Ectodermal cell (in vitro differentiated cells): ENCODE measurements at regions not wholly inside any gene's neighbourhood (a gene's known extent, or its start where the extent isn't known, plus 50 kb on each side); places are given as distances from the start of the nearest gene placed in this dataset.

Experiments
- H3K27ac ChIP-seq: 2 replicates; pipeline ENCODE4 v1.7.0; 2013; ENCODE audit warnings: mild to moderate bottlenecking, low read depth, low read length; ENCODE audit not compliant: insufficient read depth, poor library complexity, severe bottlenecking
- H3K27me3 ChIP-seq: 2 replicates; pipeline ENCODE4 v1.7.0; 2013; ENCODE audit warnings: mild to moderate bottlenecking, low read length; ENCODE audit not compliant: insufficient read depth, control insufficient read depth, poor library complexity, severe bottlenecking
- H3K36me3 ChIP-seq: one replicate; pipeline ENCODE4 v1.7.0; 2013; ENCODE audit warnings: low read length; ENCODE audit not compliant: control insufficient read depth, insufficient read depth
- H3K4me1 ChIP-seq: one replicate; pipeline ENCODE4 v1.7.0; 2013; ENCODE audit warnings: low read length; ENCODE audit not compliant: control insufficient read depth, insufficient read depth
- H3K4me3 ChIP-seq: 2 replicates; pipeline ENCODE4 v1.7.0; 2013; ENCODE audit warnings: low read depth, low read length, control low read depth; ENCODE audit not compliant: insufficient read depth
- H3K9me3 ChIP-seq: 2 replicates; pipeline ENCODE4 v1.7.0; 2013; ENCODE audit warnings: mild to moderate bottlenecking, low read length, moderate library complexity; ENCODE audit not compliant: control insufficient read depth
- WGBS, 2 experiments: methylation state at CpG; one replicate each; pipeline ENCODE4 v1.1.7; 2013; ENCODE audit warnings: missing lambda C conversion rate in 2 of 2; 5-methylcytosine and 5-hydroxymethylcytosine counted together

- 54 to 64% methylated on average over 1 of the region's 1 CpG for WGBS, 2 experiments
- H3K4me3 ChIP-seq: no peak overlapping the region
- no peaks in the 10 kb centered on the region for H3K4me1 ChIP-seq
- no peaks in the 10 kb centered on the region for H3K9me3 ChIP-seq
- H3K27me3 ChIP-seq: no peaks in the 10 kb centered on the region
- H3K27ac ChIP-seq: no peak overlapping the region
- H3K36me3 ChIP-seq: no peaks in the 10 kb centered on the region
Measured at GRCh38 chr14:101417434-101417833, 143.9 kb upstream of the DIO3 start.

GRCh38 chr14:101418601-101419000 is 142.7 kb upstream of the DIO3 start:
- WGBS, 2 experiments: 71 to 78% methylated on average over 1 of the region's 1 CpG
- H3K4me3 ChIP-seq: no peak overlapping the region
- H3K27me3 ChIP-seq: no peaks in the 10 kb centered on the region

GRCh38 chr14:101426466-101426865 is 134.8 kb upstream of the DIO3 start:
- Histone ChIP-seq H3K9me3 (no peaks in the 10 kb centered on the region), H3K4me1 (no peaks in the 10 kb centered on the region), H3K27ac (no peak overlapping the region), H3K36me3 (no peaks in the 10 kb centered on the region), H3K4me3 (no peak overlapping the region), H3K27me3 (no peaks in the 10 kb centered on the region)
- WGBS, 2 experiments: 92 to 100% methylated on average over 1 to 3 of the region's 3 CpGs

More at GRCh38 chr14:101418601-101419000, 142.7 kb upstream of the DIO3 start:
- no peaks in the 10 kb centered on the region for H3K4me1 ChIP-seq
- no peaks in the 10 kb centered on the region for H3K9me3 ChIP-seq
- H3K36me3 ChIP-seq: no peaks in the 10 kb centered on the region
- H3K27ac ChIP-seq: no peak overlapping the region

- no peak overlapping the region for H3K27ac ChIP-seq
- no peaks in the 10 kb centered on the region for H3K27me3 ChIP-seq
- no peaks in the 10 kb centered on the region for H3K9me3 ChIP-seq
- WGBS, 2 experiments: 96 to 100% methylated on average over 1 of the region's 1 CpG
- no peaks in the 10 kb centered on the region for H3K36me3 ChIP-seq
- H3K4me3 ChIP-seq: no peak overlapping the region
- H3K4me1 ChIP-seq: no peaks in the 10 kb centered on the region
Measured at GRCh38 chr14:101428409-101428808, 132.9 kb upstream of the DIO3 start.

- no peak overlapping the region for H3K27ac ChIP-seq
- no peaks in the 10 kb centered on the region for H3K36me3 ChIP-seq
- no peak overlapping the region for H3K4me3 ChIP-seq
- no peaks in the 10 kb centered on the region for H3K9me3 ChIP-seq
- no peaks in the 10 kb centered on the region for H3K27me3 ChIP-seq
- no peaks in the 10 kb centered on the region for H3K4me1 ChIP-seq
- WGBS, 2 experiments: 93 to 94% methylated on average over 8 of the region's 8 CpGs
Measured at GRCh38 chr14:101435546-101435945, 125.7 kb upstream of the DIO3 start.

GRCh38 chr14:101439023-101439422 is 122.3 kb upstream of the DIO3 start:
- no peaks in the 10 kb centered on the region for H3K36me3 ChIP-seq
- H3K4me3 ChIP-seq: no peak overlapping the region
- WGBS, 2 experiments: 87 to 97% methylated on average over 3 of the region's 3 CpGs
- H3K4me1 ChIP-seq: no peaks in the 10 kb centered on the region
- no peaks in the 10 kb centered on the region for H3K27me3 ChIP-seq
- no peaks in the 10 kb centered on the region for H3K9me3 ChIP-seq
- H3K27ac ChIP-seq: no peak overlapping the region

GRCh38 chr14:101440496-101440895 is 120.8 kb upstream of the DIO3 start:
- no peaks in the 10 kb centered on the region for H3K4me1 ChIP-seq
- no peaks in the 10 kb centered on the region for H3K27me3 ChIP-seq
- no peaks in the 10 kb centered on the region for H3K36me3 ChIP-seq
- WGBS, 2 experiments: 94 to 96% methylated on average over 6 of the region's 6 CpGs
- H3K4me3 ChIP-seq: no peak overlapping the region
- no peak overlapping the region for H3K27ac ChIP-seq
- no peaks in the 10 kb centered on the region for H3K9me3 ChIP-seq

- WGBS, 2 experiments: 93 to 95% methylated on average over 16 of the region's 16 CpGs
- no peak overlapping the region for H3K4me3 ChIP-seq
- no peaks in the 10 kb centered on the region for H3K9me3 ChIP-seq
- no peak overlapping the region for H3K27ac ChIP-seq
- no peaks in the 10 kb centered on the region for H3K27me3 ChIP-seq
- H3K4me1 ChIP-seq: no peaks in the 10 kb centered on the region
- no peaks in the 10 kb centered on the region for H3K36me3 ChIP-seq
Measured at GRCh38 chr14:101441710-101442109, 119.6 kb upstream of the DIO3 start.

GRCh38 chr14:101442451-101442850 is 118.8 kb upstream of the DIO3 start:
- Histone ChIP-seq H3K4me3 (no peak overlapping the region), H3K9me3 (no peaks in the 10 kb centered on the region), H3K27me3 (no peaks in the 10 kb centered on the region), H3K36me3 (no peaks in the 10 kb centered on the region), H3K4me1 (no peaks in the 10 kb centered on the region), H3K27ac (no peak overlapping the region)
- 96% methylated on average over 21 of the region's 21 CpGs for WGBS, 2 experiments

- no peaks in the 10 kb centered on the region for H3K9me3 ChIP-seq
- H3K27me3 ChIP-seq: no peaks in the 10 kb centered on the region
- no peaks in the 10 kb centered on the region for H3K4me1 ChIP-seq
- no peak overlapping the region for H3K4me3 ChIP-seq
- H3K36me3 ChIP-seq: no peaks in the 10 kb centered on the region
- WGBS, 2 experiments: 94 to 95% methylated on average over 7 of the region's 7 CpGs
- H3K27ac ChIP-seq: no peak overlapping the region
Measured at GRCh38 chr14:101444116-101444515, 117.2 kb upstream of the DIO3 start.

GRCh38 chr14:101445278-101445677 is 116.0 kb upstream of the DIO3 start:
- no peaks in the 10 kb centered on the region for H3K27me3 ChIP-seq
- no peak overlapping the region for H3K27ac ChIP-seq
- H3K9me3 ChIP-seq: no peaks in the 10 kb centered on the region
- no peaks in the 10 kb centered on the region for H3K36me3 ChIP-seq
- WGBS, 2 experiments: 96 to 97% methylated on average over 4 of the region's 4 CpGs
- no peaks in the 10 kb centered on the region for H3K4me1 ChIP-seq
- no peak overlapping the region for H3K4me3 ChIP-seq
